Mesendoderm (in vitro differentiated cells): ENCODE measurements at regions not wholly inside any gene's neighbourhood (a gene's known extent, or its start where the extent isn't known, plus 50 kb on each side); places are given as distances from the start of the nearest gene placed in this dataset.
"Not testable (repeated sequence)": the region's sequence is repeated elsewhere in the genome, so short reads cannot be mapped to it uniquely, and the experiment has no call there.

Source experiments
- DNase-seq: peaks from one replicate; pipeline ENCODE4 v3.0.0; 2013
- H2AK5ac ChIP-seq: 2 replicates; pipeline ENCODE4 v1.6.1; 2013; ENCODE audit warnings: low read length, inconsistent platforms
- H2BK120ac ChIP-seq: 2 replicates; pipeline ENCODE4 v1.6.1; 2013; ENCODE audit warnings: low read depth, mild to moderate bottlenecking, low read length, moderate library complexity, mixed read lengths
- H2BK15ac ChIP-seq: replicated peaks from 2 replicates; pipeline ENCODE4 v1.6.1; 2013; ENCODE audit warnings: low read depth, mild to moderate bottlenecking, moderate library complexity
- H2BK5ac ChIP-seq: 2 replicates; pipeline ENCODE4 v1.6.1; 2013; ENCODE audit warnings: low read length, inconsistent platforms
- H3K18ac ChIP-seq: 2 replicates; pipeline ENCODE4 v1.6.1; 2013; ENCODE audit warnings: mild to moderate bottlenecking, low read length, mixed read lengths
- H3K23ac ChIP-seq: one replicate; pipeline ENCODE4 v1.6.1; 2013; ENCODE audit warnings: low read length
- H3K27ac ChIP-seq: 2 replicates; pipeline ENCODE4 v1.5.1; 2013; ENCODE audit warnings: low read depth, mild to moderate bottlenecking, inconsistent platforms, low read length, moderate library complexity
- H3K27me3 ChIP-seq: 2 replicates; pipeline ENCODE4 v1.6.1; 2013; ENCODE audit warnings: low read length, control low read depth, mild to moderate bottlenecking, inconsistent platforms; ENCODE audit not compliant: insufficient read depth, poor library complexity
- H3K36me3 ChIP-seq: 2 replicates; pipeline ENCODE4 v1.6.1; 2013; ENCODE audit warnings: low read length, inconsistent platforms; ENCODE audit not compliant: control insufficient read depth, insufficient read depth
- H3K4ac ChIP-seq: one replicate; pipeline ENCODE4 v1.6.1; 2013; ENCODE audit warnings: low read depth, mild to moderate bottlenecking, low read length, moderate library complexity
- H3K4me1 ChIP-seq: 2 replicates; pipeline ENCODE4 v1.6.1; 2013; ENCODE audit warnings: low read depth, low read length, inconsistent platforms; ENCODE audit not compliant: control insufficient read depth
- H3K4me2 ChIP-seq: 2 replicates; pipeline ENCODE4 v1.6.1; 2013; ENCODE audit warnings: low read length
- H3K4me3 ChIP-seq: 2 replicates; pipeline ENCODE4 v1.5.1; 2013; ENCODE audit warnings: mild to moderate bottlenecking, low read length
- H3K56ac ChIP-seq: one replicate; pipeline ENCODE4 v1.6.1; 2013; ENCODE audit warnings: low read length
- H3K79me1 ChIP-seq: 2 replicates; pipeline ENCODE4 v1.6.1; 2013; ENCODE audit warnings: low read length, inconsistent platforms
- H3K79me2 ChIP-seq: 2 replicates; pipeline ENCODE4 v1.6.1; 2013; ENCODE audit warnings: mild to moderate bottlenecking, low read length; ENCODE audit not compliant: control insufficient read depth, insufficient read depth
- H3K9ac ChIP-seq: 2 replicates; pipeline ENCODE4 v1.6.1; 2013; ENCODE audit warnings: low read length, inconsistent platforms
- H4K5ac ChIP-seq: one replicate; pipeline ENCODE4 v1.6.1; 2013; ENCODE audit warnings: low read length
- H4K8ac ChIP-seq: one replicate; pipeline ENCODE4 v1.6.1; 2013; ENCODE audit warnings: low read depth, mild to moderate bottlenecking, control low read depth, low read length, moderate library complexity
- WGBS: extraction: QIAGEN DNeasy Blood & Tissue Kit; methylation state at CpG from one replicate; pipeline ENCODE4 v1.1.7; 2013; ENCODE audit warnings: low lambda C conversion rate, missing lambda C conversion rate; ENCODE audit not compliant: insufficient coverage; ENCODE audit errors: extremely low coverage; 5-methylcytosine and 5-hydroxymethylcytosine counted together

DNA sequence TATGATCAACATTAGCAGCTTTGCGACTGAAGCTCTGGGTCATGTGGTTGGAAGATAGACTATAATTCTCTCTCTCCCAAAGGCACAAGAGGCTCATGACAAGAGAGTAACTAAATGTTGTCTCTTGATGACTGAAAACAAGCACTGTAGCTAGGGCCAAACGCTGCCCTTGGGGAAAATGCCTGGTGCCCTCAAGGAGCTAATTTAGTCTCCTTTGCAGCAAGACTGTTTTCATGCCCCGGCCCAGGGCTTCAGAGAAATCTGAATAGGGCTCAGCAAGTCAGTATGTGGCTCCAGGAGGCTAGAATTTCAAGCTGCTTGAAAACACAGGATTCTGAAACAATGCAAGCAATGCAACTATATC is 411.9 kb downstream of the GPAT3 start:
- H3K18ac ChIP-seq, result no peak overlapping the region
- no peak overlapping the region for H3K4me3 ChIP-seq
- H3K4ac ChIP-seq, result no peak overlapping the region
- H3K79me2 ChIP-seq, result no peaks in the 10 kb centered on the region
- H3K27ac ChIP-seq, result no peak overlapping the region
- no peak overlapping the region for H4K8ac ChIP-seq
- no peak overlapping the region for H2AK5ac ChIP-seq
- no peak overlapping the region for H3K4me2 ChIP-seq
- H3K56ac ChIP-seq, result no peak overlapping the region
- no peaks in the 10 kb centered on the region for H3K27me3 ChIP-seq
- H3K23ac ChIP-seq, result no peak overlapping the region
- no peak overlapping the region for H2BK15ac ChIP-seq
- peak; percentile 5 for DNase-seq
- no peaks in the 10 kb centered on the region for H3K4me1 ChIP-seq
- H3K36me3 ChIP-seq, result no peaks in the 10 kb centered on the region
- H4K5ac ChIP-seq, result no peak overlapping the region
- H2BK5ac ChIP-seq, result no peak overlapping the region
- no peak overlapping the region for H3K9ac ChIP-seq
- no peak overlapping the region for H2BK120ac ChIP-seq
- WGBS, result no CpG with 5 or more reads among the region's 3 CpGs
- H3K79me1 ChIP-seq, result no peaks in the 10 kb centered on the region

DNA sequence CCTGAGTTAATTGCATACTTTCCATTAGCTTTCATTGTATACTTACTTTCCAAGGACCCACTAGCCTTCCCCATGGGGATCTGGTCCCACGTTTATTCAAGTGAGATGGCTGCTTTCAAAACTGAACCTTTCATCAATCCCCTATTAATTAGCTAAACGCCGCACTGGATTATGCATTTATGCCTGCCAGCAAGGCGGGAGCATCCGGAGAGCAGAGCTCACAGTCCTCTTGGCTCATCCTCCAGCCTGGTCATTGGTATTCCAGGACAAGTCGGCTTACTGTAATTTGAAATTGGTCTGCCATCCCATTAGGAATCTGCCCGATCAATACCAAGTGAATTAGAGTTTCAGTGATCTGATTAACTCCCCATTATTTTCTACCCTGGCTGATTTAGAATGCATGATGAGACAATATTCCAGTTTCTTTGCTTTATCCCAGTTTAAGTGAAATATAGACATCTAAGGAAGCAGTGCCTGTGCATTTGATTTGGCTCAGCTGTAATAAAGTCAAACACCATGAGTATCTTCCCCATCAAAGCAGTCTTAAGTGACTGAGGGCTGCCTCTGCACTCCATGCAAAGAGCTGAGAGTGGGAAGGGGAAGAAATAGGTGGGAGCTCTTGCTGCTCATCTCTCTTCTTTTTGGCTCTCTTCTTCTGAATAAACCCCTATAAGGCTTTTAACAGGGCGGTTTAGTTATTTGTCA is 411.4 kb downstream of the GPAT3 start:
- Histone ChIP-seq H3K23ac (no peak overlapping the region), H3K4me2 (no peak overlapping the region), H3K9ac (no peak overlapping the region), H2BK5ac (no peak overlapping the region), H4K5ac (no peak overlapping the region), H3K18ac (no peak overlapping the region), H3K79me2 (no peaks in the 10 kb centered on the region), H3K27me3 (no peaks in the 10 kb centered on the region), H2BK15ac (no peak overlapping the region), H4K8ac (no peak overlapping the region), H3K4ac (no peak overlapping the region), H3K79me1 (no peaks in the 10 kb centered on the region), H3K27ac (no peak overlapping the region), H2BK120ac (no peak overlapping the region), H3K56ac (no peak overlapping the region), H3K4me3 (no peak overlapping the region), H3K4me1 (no peaks in the 10 kb centered on the region), H2AK5ac (no peak overlapping the region), H3K36me3 (no peaks in the 10 kb centered on the region)
- no CpG with 5 or more reads among the region's 8 CpGs for WGBS
- no peak for DNase-seq

DNA sequence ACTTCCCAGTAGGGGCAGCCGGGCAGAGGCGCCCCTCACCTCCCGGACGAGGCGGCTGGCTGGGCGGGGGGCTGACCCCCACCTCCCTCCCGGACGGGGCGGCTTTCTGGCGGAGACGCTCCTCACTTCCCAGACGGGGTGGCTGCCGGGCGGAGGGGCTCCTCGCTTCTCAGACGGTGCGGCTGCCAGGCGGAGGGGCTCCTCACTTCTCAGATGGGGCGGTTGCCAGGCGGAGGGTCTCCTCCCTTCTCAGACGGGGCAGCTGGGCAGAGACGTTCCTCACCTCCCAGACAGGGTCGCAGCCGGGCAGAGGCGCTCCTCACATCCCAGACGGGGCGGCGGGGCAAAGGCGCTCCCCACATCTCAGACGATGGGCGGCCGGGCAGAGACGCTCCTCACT is 407.8 kb downstream of the GPAT3 start:
- no CpG with 5 or more reads among the region's 33 CpGs for WGBS

DNA sequence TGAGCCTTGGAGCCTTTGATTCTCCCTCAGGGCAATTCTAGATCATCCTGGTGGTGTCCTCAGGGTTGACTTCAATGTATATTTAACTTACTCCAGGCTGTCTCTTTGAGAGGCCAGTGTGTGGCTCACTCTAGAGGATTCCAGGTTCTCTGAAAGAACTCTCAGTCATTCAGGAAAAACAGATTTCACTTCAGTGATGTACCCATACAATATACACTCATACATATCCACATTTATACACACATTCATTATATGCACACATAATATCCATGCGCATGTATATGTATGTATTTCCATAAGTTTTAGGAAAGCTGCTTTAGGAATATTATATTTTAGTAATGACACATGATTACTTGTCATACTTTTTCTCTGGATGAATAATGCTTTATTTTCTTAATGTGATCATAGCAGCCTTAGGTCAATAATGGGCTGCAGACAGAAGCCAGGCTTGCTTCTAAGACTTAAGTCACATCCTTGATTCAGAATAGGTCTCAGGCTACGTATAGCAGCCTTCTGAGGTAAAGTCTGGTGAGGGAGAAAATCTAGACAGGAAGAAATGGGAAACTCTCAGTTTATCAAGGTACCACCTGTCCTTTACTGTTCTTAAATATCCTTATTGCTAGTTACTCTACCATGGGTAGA is 397.0 kb downstream of the GPAT3 start:
- Histone ChIP-seq H3K18ac (no peak overlapping the region), H3K79me1 (no peaks in the 10 kb centered on the region), H2BK120ac (no peak overlapping the region), H4K8ac (no peak overlapping the region), H3K9ac (no peak overlapping the region), H3K27me3 (no peaks in the 10 kb centered on the region), H3K4ac (no peak overlapping the region), H4K5ac (no peak overlapping the region), H2BK5ac (no peak overlapping the region), H3K79me2 (no peaks in the 10 kb centered on the region), H3K27ac (no peak overlapping the region), H2BK15ac (no peak overlapping the region), H3K56ac (no peak overlapping the region), H2AK5ac (no peak overlapping the region), H3K4me3 (no peak overlapping the region), H3K4me2 (no peak overlapping the region), H3K36me3 (no peaks in the 10 kb centered on the region), H3K23ac (no peak overlapping the region), H3K4me1 (no peaks in the 10 kb centered on the region)
- no CpG with 5 or more reads among the region's 2 CpGs for WGBS
- no peak for DNase-seq

More for the DNA sequence above, 407.8 kb downstream of the GPAT3 start:
- not testable (repeated sequence) for H3K4ac ChIP-seq, H3K56ac ChIP-seq, H4K8ac ChIP-seq, H3K18ac ChIP-seq, H3K79me2 ChIP-seq, H2AK5ac ChIP-seq, H4K5ac ChIP-seq, H3K36me3 ChIP-seq, H3K23ac ChIP-seq, H3K27ac ChIP-seq, DNase-seq, H3K4me3 ChIP-seq, H3K4me2 ChIP-seq, H3K27me3 ChIP-seq, H3K4me1 ChIP-seq, H3K9ac ChIP-seq, H2BK120ac ChIP-seq, H3K79me1 ChIP-seq, H2BK15ac ChIP-seq, H2BK5ac ChIP-seq

DNA sequence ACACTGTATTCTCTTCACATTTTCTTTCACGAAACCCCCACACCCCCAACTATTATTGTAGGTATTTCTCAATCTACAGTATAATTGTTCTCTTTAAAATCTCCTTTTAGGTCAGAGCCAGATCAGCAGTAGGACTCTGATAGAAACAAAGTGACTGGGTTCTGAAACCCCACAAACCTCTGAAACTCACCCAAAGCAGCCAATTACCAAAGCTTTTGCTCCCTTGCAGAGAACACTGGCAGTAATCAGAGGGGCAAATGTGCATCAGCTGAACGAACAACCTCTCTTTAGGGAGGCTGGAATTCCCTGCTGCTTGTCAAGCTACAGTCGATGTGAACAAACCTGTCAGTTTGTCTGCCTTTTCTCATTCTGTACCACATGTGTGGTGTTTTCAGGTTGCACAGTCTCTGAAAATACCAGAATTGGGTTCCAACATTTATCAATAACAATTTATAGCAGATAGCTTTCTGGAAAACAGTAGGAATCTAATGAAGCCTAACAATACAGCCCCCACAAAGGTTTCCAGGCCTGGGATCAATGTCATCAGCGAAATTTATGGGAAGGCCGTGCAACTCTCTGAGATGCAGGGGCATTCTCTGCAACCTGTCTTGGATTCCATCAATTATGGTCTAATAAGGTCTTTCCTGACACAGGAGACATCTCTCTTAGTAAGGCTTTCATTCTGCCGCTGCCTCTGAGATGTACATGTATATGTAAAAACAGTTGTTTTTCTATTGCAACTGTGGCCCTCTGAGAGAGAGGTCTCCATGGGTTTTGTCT is 395.9 kb downstream of the GPAT3 start:
- Histone ChIP-seq H3K27ac (no peak overlapping the region), H2BK15ac (no peak overlapping the region), H2BK120ac (no peak overlapping the region), H3K4ac (no peak overlapping the region), H3K56ac (no peak overlapping the region), H3K27me3 (no peaks in the 10 kb centered on the region), H3K23ac (no peak overlapping the region), H3K79me2 (no peaks in the 10 kb centered on the region), H4K5ac (no peak overlapping the region), H3K4me1 (no peaks in the 10 kb centered on the region), H2AK5ac (no peak overlapping the region), H3K79me1 (no peaks in the 10 kb centered on the region), H3K36me3 (no peaks in the 10 kb centered on the region), H3K4me3 (no peak overlapping the region), H2BK5ac (no peak overlapping the region), H3K4me2 (no peak overlapping the region), H4K8ac (no peak overlapping the region), H3K9ac (no peak overlapping the region), H3K18ac (no peak overlapping the region)
- WGBS, result 100% methylated on average over 1 of the region's 6 CpGs
- no peak for DNase-seq
